ENCODE measurements at regions not wholly inside any gene's neighbourhood (a gene's known extent, or its start where the extent isn't known, plus 50 kb on each side); places are given as distances from the start of the nearest gene placed in this dataset.

DNA sequence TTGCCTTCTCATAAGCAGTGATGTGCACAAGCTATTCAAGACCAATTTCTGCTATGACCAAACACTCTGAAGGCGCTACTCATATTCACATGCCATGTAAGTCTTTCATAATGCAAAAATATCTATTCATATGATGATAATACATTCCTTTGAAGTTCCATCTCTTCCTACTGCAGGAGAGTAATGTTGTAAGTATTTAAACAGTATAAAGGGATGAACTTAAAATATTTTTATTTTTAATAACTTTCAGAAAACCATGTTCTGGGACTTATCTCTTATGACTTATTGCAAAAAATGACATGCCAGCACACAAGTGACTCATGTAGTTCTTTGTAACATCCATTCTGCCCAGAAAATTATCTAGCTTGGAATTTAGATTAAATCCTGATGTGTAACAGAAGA, 376.4 kb downstream of the KCTD16 start:
- TF ChIP-seq, protein P1, sequence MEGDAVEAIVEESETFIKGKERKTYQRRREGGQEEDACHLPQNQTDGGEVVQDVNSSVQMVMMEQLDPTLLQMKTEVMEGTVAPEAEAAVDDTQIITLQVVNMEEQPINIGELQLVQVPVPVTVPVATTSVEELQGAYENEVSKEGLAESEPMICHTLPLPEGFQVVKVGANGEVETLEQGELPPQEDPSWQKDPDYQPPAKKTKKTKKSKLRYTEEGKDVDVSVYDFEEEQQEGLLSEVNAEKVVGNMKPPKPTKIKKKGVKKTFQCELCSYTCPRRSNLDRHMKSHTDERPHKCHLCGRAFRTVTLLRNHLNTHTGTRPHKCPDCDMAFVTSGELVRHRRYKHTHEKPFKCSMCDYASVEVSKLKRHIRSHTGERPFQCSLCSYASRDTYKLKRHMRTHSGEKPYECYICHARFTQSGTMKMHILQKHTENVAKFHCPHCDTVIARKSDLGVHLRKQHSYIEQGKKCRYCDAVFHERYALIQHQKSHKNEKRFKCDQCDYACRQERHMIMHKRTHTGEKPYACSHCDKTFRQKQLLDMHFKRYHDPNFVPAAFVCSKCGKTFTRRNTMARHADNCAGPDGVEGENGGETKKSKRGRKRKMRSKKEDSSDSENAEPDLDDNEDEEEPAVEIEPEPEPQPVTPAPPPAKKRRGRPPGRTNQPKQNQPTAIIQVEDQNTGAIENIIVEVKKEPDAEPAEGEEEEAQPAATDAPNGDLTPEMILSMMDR (IDR thresholded peaks at IDR 0.05; ENCODE audit: insufficient read depth, low read length): no peak
- no peak for TF ChIP-seq SPI1 (IDR thresholded peaks at IDR 0.05; ENCODE audit: borderline replicate concordance, low read depth)
